ENCODE measurements at regions not wholly inside any gene's neighbourhood (a gene's known extent, or its start where the extent isn't known, plus 50 kb on each side); places are given as distances from the start of the nearest gene placed in this dataset.

DNA sequence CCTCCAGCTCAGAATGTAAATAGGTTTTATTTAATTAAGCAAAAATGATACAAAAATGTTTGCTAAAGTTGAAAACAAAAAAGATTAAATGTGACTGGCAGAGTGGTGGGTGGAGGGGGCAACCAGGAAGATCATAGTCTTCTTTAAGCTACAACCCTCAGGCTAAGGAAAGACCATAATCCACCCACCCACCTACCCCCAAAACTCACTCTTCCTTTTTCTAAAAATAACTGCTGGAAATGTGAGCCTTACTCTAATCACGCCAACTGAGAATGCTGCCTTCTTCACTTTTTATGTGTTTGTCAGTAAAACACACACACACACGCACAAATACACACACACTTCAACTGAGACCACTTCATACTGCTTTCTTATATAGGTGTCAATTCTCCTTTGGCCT lies 230.0 kb upstream of the EGLN3 start:
- no peak for TF ChIP-seq POLR2A (IDR thresholded peaks at IDR 0.05; ENCODE audit: low read length)
- TF ChIP-seq GATA1 (IDR thresholded peaks at IDR 0.05; ENCODE audit: low read depth, low read length), result no peak
